Astrocyte (in vitro differentiated cells and primary cell): ENCODE measurements at regions not wholly inside any gene's neighbourhood (a gene's known extent, or its start where the extent isn't known, plus 50 kb on each side); places are given as distances from the start of the nearest gene placed in this dataset.

ENCODE experiments used
- DNase-seq: peaks from one replicate; pipeline ENCODE4 v3.0.0-alpha.2; 2010; ENCODE audit warnings: low read depth
- FAIRE-seq: peaks from 2 replicates; lab custom pipeline; 2011; peaks lifted over from hg19 to GRCh38; lab: Jason Lieb, UNC
- H2AFZ ChIP-seq: 2 replicates; pipeline ENCODE4 v1.6.0; 2012; ENCODE audit warnings: low read depth, low read length, inconsistent platforms
- H3K27ac ChIP-seq: 2 replicates; pipeline ENCODE4 v1.5.1; 2011; ENCODE audit warnings: low read depth, low read length, inconsistent platforms
- H3K27me3 ChIP-seq: 2 replicates; pipeline ENCODE4 v1.6.0; 2011; ENCODE audit warnings: low read length, inconsistent platforms; ENCODE audit not compliant: insufficient read depth
- H3K36me3 ChIP-seq: 2 replicates; pipeline ENCODE4 v1.5.1; 2011; ENCODE audit warnings: low read length, inconsistent platforms; ENCODE audit not compliant: insufficient read depth
- H3K4me1 ChIP-seq: 2 replicates; pipeline ENCODE4 v1.5.1; 2011; ENCODE audit warnings: low read length, inconsistent platforms; ENCODE audit not compliant: insufficient read depth
- H3K4me2 ChIP-seq: 2 replicates; pipeline ENCODE4 v1.6.0; 2012; ENCODE audit warnings: low read length, inconsistent platforms
- H3K4me3 ChIP-seq: 2 replicates; pipeline ENCODE4 v1.5.1; 2011; ENCODE audit warnings: low read depth, mild to moderate bottlenecking, low read length, inconsistent platforms; ENCODE audit not compliant: insufficient read depth
- H3K79me2 ChIP-seq: 2 replicates; pipeline ENCODE4 v1.6.0; 2012; ENCODE audit warnings: mild to moderate bottlenecking, low read length, inconsistent platforms; ENCODE audit not compliant: insufficient read depth
- H3K9ac ChIP-seq: 2 replicates; pipeline ENCODE4 v1.6.0; 2012; ENCODE audit warnings: mild to moderate bottlenecking, low read length, inconsistent platforms
- H3K9me3 ChIP-seq: 2 replicates; pipeline ENCODE4 v1.5.1; 2012; ENCODE audit warnings: low read depth, mild to moderate bottlenecking, low read length, inconsistent platforms; ENCODE audit not compliant: insufficient read depth
- H4K20me1 ChIP-seq: 2 replicates; pipeline ENCODE4 v1.6.0; 2012; ENCODE audit warnings: low read length, inconsistent platforms; ENCODE audit not compliant: insufficient read depth
- H3K27ac Mint-ChIP-seq: one replicate; pipeline ENCODE4 v1.8.0; 2021; ENCODE audit warnings: mild to moderate bottlenecking, mixed read lengths; ENCODE audit not compliant: unreplicated experiment
- H3K27me3 Mint-ChIP-seq: one replicate; pipeline ENCODE4 v1.8.0; 2021; ENCODE audit warnings: low read depth, mixed read lengths; ENCODE audit not compliant: unreplicated experiment
- H3K36me3 Mint-ChIP-seq: one replicate; pipeline ENCODE4 v1.8.0; 2021; ENCODE audit warnings: low read depth, mixed read lengths; ENCODE audit not compliant: unreplicated experiment
- H3K4me1 Mint-ChIP-seq: one replicate; pipeline ENCODE4 v1.8.0; 2021; ENCODE audit warnings: low read depth, mixed read lengths; ENCODE audit not compliant: unreplicated experiment
- H3K4me3 Mint-ChIP-seq: one replicate; pipeline ENCODE4 v1.8.0; 2021; ENCODE audit warnings: mild to moderate bottlenecking, moderate library complexity, mixed read lengths; ENCODE audit not compliant: unreplicated experiment
- H3K9me3 Mint-ChIP-seq: one replicate; pipeline ENCODE4 v1.8.0; 2021; ENCODE audit warnings: mild to moderate bottlenecking, mixed read lengths; ENCODE audit not compliant: unreplicated experiment
- EZH2 ChIP-seq: IDR thresholded peaks from 2 replicates; pipeline ENCODE4 v1.6.1; 2012; ENCODE audit warnings: mild to moderate bottlenecking, low read length, inconsistent platforms; ENCODE audit not compliant: insufficient read depth
- TF ChIP-seq, protein P1 (sequence below): IDR thresholded peaks from 2 replicates; pipeline ENCODE4 v1.5.1; 2011; ENCODE audit warnings: low read depth, mild to moderate bottlenecking, inconsistent platforms, low read length, moderate library complexity; ENCODE audit not compliant: insufficient read depth

DNA sequence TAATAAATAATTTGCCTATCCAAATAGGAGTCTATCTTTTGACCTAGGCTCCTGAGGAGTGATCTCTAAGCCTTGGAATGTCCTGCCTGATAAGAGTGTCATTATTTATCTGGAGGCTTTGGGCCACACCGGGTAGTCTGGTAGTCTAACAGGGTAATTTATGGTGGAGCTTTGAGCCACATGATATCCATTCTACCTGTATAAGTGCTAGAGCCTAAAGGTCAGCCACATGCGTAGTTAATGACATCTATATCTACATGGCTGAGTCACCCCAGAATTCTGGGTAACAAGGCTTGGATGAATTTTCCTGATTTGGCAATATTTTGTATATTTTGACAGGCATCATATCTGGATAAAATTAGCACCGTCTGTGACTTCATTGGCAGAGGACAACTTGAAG is 681.4 kb downstream of the MCTP2 start:
- no peaks in the 10 kb centered on the region for H3K36me3 Mint-ChIP-seq
- Histone ChIP-seq H4K20me1 (no peaks in the 10 kb centered on the region), H3K27ac (no peak overlapping the region), H3K9ac (no peak overlapping the region), H3K4me1 (no peaks in the 10 kb centered on the region), H2AFZ (no peak overlapping the region), H3K79me2 (no peaks in the 10 kb centered on the region), H3K9me3 (no peaks in the 10 kb centered on the region), H3K4me2 (no peak overlapping the region), H3K27me3 (no peaks in the 10 kb centered on the region), H3K4me3 (no peak overlapping the region), H3K36me3 (no peaks in the 10 kb centered on the region)
- FAIRE-seq (no peak), DNase-seq (no peak)
- TF ChIP-seq EZH2 = no peak
- TF ChIP-seq, protein P1, sequence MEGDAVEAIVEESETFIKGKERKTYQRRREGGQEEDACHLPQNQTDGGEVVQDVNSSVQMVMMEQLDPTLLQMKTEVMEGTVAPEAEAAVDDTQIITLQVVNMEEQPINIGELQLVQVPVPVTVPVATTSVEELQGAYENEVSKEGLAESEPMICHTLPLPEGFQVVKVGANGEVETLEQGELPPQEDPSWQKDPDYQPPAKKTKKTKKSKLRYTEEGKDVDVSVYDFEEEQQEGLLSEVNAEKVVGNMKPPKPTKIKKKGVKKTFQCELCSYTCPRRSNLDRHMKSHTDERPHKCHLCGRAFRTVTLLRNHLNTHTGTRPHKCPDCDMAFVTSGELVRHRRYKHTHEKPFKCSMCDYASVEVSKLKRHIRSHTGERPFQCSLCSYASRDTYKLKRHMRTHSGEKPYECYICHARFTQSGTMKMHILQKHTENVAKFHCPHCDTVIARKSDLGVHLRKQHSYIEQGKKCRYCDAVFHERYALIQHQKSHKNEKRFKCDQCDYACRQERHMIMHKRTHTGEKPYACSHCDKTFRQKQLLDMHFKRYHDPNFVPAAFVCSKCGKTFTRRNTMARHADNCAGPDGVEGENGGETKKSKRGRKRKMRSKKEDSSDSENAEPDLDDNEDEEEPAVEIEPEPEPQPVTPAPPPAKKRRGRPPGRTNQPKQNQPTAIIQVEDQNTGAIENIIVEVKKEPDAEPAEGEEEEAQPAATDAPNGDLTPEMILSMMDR = no peak
- H3K27ac Mint-ChIP-seq = no peak overlapping the region
- H3K4me1 Mint-ChIP-seq = no peaks in the 10 kb centered on the region
- no peak overlapping the region for H3K4me3 Mint-ChIP-seq
- H3K9me3 Mint-ChIP-seq = peaks cover 3% of the 10 kb centered on the region
- H3K27me3 Mint-ChIP-seq = no peaks in the 10 kb centered on the region

DNA sequence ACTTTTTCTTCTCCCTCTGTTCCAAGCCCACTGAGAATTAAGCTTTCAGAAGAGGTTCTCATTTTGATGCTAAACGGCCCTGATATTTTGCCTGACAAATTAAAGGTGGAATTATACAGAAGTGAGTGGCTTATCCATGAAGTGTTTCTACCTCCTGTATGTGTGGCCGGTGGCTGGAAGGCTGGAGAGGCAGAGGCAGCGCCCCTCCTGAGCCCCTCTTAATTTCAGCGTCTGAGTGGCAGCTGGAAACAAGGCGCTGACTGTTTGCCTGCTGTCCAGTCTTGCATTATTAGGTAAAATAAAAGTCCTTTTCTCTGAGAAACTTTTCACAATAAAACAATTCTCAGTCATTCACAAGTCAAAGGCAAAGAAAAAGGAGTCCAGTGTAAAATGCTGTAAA is 685.7 kb downstream of the MCTP2 start:
- FAIRE-seq = no peak

DNA sequence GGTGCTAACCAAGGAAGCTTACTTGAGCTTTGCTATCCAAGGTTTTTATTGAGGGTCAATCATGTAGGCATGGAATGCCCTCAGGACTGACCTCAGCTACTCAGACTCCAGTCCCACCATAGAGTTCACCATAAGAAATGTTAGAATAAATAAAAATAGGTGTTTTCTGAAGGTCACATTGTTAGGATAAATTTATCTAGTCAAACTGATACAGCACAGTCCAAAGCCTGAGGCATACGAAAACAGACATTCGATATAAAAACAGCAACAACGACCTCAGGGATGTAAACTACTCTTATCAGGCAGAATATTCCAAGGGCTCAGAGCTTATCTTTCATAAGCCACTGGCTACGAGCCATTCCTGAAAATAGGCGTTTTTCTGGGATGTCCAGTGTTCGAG is 690.6 kb downstream of the MCTP2 start:
- H3K27ac ChIP-seq = no peak overlapping the region
- Mint-ChIP-seq H3K9me3 (no peaks in the 10 kb centered on the region), H3K4me3 (no peak overlapping the region), H3K27me3 (no peaks in the 10 kb centered on the region), H3K27ac (no peak overlapping the region), H3K4me1 (no peaks in the 10 kb centered on the region), H3K36me3 (no peaks in the 10 kb centered on the region)
- no peak overlapping the region for H3K4me2 ChIP-seq
- H3K4me3 ChIP-seq = no peak overlapping the region
- H3K79me2 ChIP-seq = no peaks in the 10 kb centered on the region
- no peaks in the 10 kb centered on the region for H3K27me3 ChIP-seq
- no peaks in the 10 kb centered on the region for H3K9me3 ChIP-seq
- no peaks in the 10 kb centered on the region for H4K20me1 ChIP-seq
- H3K4me1 ChIP-seq = no peaks in the 10 kb centered on the region
- no peaks in the 10 kb centered on the region for H3K36me3 ChIP-seq
- no peak overlapping the region for H2AFZ ChIP-seq
- H3K9ac ChIP-seq = no peak overlapping the region
- DNase-seq (no peak), FAIRE-seq (no peak)
- TF ChIP-seq EZH2 = no peak
- TF ChIP-seq, protein P1 = no peak

More for the DNA sequence above, 685.7 kb downstream of the MCTP2 start:
- Histone ChIP-seq H3K9ac (no peak overlapping the region), H3K27ac (no peak overlapping the region), H3K36me3 (no peaks in the 10 kb centered on the region), H3K9me3 (no peaks in the 10 kb centered on the region), H3K4me2 (no peak overlapping the region), H2AFZ (no peak overlapping the region), H3K4me1 (no peaks in the 10 kb centered on the region), H3K27me3 (no peaks in the 10 kb centered on the region), H4K20me1 (no peaks in the 10 kb centered on the region), H3K79me2 (no peaks in the 10 kb centered on the region), H3K4me3 (no peak overlapping the region)
- H3K4me3 Mint-ChIP-seq = no peak overlapping the region
- H3K4me1 Mint-ChIP-seq = no peaks in the 10 kb centered on the region
- DNase-seq = no peak
- H3K9me3 Mint-ChIP-seq = no peaks in the 10 kb centered on the region
- H3K27ac Mint-ChIP-seq = no peak overlapping the region
- TF ChIP-seq, protein P1 = no peak
- TF ChIP-seq EZH2 = no peak
- no peaks in the 10 kb centered on the region for H3K27me3 Mint-ChIP-seq
- H3K36me3 Mint-ChIP-seq = no peaks in the 10 kb centered on the region
